ELF-1 (cell line): ENCODE measurements at regions not wholly inside any gene's neighbourhood (a gene's known extent, or its start where the extent isn't known, plus 50 kb on each side); places are given as distances from the start of the nearest gene placed in this dataset.
A peak's percentile ranks its signal among the peaks of the same experiment; 100 is the strongest.

Experiments used
- DNase-seq: peaks from one replicate; pipeline ENCODE4 v3.0.0-alpha.2; 2016; ENCODE audit warnings: low read depth, low spot score

- DNase-seq, result no peak
Measured at GRCh38 chr12:75738486-75738885, 227.1 kb upstream of the KRR1 start.

GRCh38 chr12:75735853-75736252 is 224.4 kb upstream of the KRR1 start:
- no peak for DNase-seq

GRCh38 chr12:75728826-75729225 is 217.4 kb upstream of the KRR1 start:
- DNase-seq, result no peak

- peak; percentile 37 for DNase-seq
Measured at GRCh38 chr12:75727577-75727976, 216.2 kb upstream of the KRR1 start.

GRCh38 chr12:75725521-75726111 is 214.2 kb upstream of the KRR1 start:
- peak; percentile 21 for DNase-seq

GRCh38 chr12:75724928-75725312 is 213.5 kb upstream of the KRR1 start:
- DNase-seq, result no peak

- no peak for DNase-seq
Measured at GRCh38 chr12:75724307-75724927, 213.0 kb upstream of the KRR1 start.

- no peak for DNase-seq
Measured at GRCh38 chr12:75722714-75723200, 211.3 kb upstream of the KRR1 start.

- no peak for DNase-seq
Measured at GRCh38 chr12:75721796-75722195, 210.4 kb upstream of the KRR1 start.

- DNase-seq, result peak; percentile 74
Measured at GRCh38 chr12:75720812-75721641, 209.6 kb upstream of the KRR1 start.

- DNase-seq, result no peak
Measured at GRCh38 chr12:75717902-75718301, 206.5 kb upstream of the KRR1 start.

- DNase-seq, result no peak
Measured at GRCh38 chr12:75716291-75717025, 205.0 kb upstream of the KRR1 start.

GRCh38 chr12:75715682-75716081 is 204.3 kb upstream of the KRR1 start:
- no peak for DNase-seq

- no peak for DNase-seq
Measured at GRCh38 chr12:75715323-75715644, 203.9 kb upstream of the KRR1 start.

GRCh38 chr12:75714462-75715322 is 203.3 kb upstream of the KRR1 start:
- no peak for DNase-seq

GRCh38 chr12:75713434-75713833 is 202.0 kb upstream of the KRR1 start:
- DNase-seq, result no peak

- no peak for DNase-seq
Measured at GRCh38 chr12:75712223-75712622, 200.8 kb upstream of the KRR1 start.

GRCh38 chr12:75711271-75711670 is 199.9 kb upstream of the KRR1 start:
- no peak for DNase-seq

GRCh38 chr12:75710361-75711069 is 199.1 kb upstream of the KRR1 start:
- DNase-seq, result no peak

- DNase-seq, result no peak
Measured at GRCh38 chr12:75709503-75709902, 198.1 kb upstream of the KRR1 start.

- DNase-seq, result no peak
Measured at GRCh38 chr12:75708802-75709201, 197.4 kb upstream of the KRR1 start.
